ENCODE measurements at regions not wholly inside any gene's neighbourhood (a gene's known extent, or its start where the extent isn't known, plus 50 kb on each side); places are given as distances from the start of the nearest gene placed in this dataset.

DNA sequence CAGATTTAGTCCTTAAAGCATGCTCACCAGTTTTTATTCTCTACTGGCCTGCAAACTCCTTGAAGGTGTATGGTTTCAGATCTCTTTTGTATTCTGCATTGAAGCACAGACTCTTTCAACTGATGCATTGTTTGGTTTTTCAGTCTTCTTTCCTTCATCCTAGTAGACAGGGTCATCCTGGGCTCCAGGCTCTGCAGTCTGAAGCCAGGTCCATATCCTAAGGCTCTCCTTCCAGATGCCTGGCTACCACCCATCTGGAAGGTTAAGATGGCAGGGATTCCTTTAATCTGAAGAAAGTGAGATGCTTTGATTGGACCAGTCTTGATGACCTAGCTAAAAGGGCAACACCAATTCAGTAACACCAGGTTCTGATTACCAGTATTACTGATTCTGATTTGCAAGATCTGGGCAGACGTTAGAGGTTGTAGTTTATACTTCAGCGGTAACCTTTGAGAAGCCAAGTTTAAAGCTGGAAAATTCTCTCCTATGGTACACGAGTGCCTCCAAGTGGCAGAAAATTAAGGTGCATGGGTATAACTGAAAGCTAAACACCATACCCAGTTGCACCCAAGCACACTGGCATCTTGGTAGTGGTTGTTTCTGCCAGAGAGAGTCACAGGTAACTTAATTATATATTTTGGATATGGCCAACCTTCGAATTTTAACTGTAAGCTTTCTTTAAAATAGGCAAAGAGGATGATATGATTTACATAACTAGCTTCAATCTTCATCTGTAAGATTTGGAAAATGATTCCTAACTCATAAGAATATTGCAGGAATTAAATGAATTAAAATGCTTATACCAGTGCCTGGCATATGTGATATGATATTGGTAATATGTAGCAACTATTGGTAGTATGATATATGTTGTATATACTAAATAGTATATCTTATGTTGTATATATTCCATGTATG lies 1651.9 kb upstream of the MIR17HG start:
- Histone ChIP-seq H3K4me3 (no peak overlapping the region), H3K36me3 (ENCODE audit: low read depth) (no peaks in the 10 kb centered on the region), H3K4me1 (ENCODE audit: low read depth) (no peaks in the 10 kb centered on the region), H3K9me3 (no peaks in the 10 kb centered on the region)
- no peak for TF ChIP-seq CTCF (IDR thresholded peaks at IDR 0.05)
- intact Hi-C loops (cut with DNase I, micrococcal nuclease): no loop called here
- peak in 1 of 3 donors; percentile 62 for DNase-seq
- peak; percentile 33 for ATAC-seq

DNA sequence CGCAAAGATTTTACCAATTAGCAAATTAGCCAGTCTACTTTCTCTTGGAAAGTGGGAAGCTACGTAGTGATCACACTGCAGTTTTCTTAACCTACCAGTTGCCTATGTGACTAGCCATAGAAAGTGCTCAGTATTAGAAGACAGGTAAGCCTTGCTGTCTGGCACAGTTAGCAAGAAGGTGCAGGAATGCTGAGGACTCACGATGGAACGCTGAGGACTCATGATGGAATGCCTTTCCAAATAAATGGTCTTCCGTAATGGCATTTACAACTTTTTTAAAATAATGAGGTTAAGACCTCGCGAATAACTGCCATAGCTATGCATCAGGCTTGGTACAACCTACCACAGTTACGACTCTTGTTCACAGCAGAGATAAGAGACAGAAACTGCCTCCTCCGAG lies 1645.6 kb upstream of the MIR17HG start:
- Histone ChIP-seq H3K4me3 (no peak overlapping the region), H3K9me3 (no peaks in the 10 kb centered on the region), H3K4me1 (ENCODE audit: low read depth) (no peaks in the 10 kb centered on the region), H3K36me3 (ENCODE audit: low read depth) (no peaks in the 10 kb centered on the region)
- DNase-seq (no peak), ATAC-seq (no peak)
- intact Hi-C loops (cut with DNase I, micrococcal nuclease): no loop called here
- TF ChIP-seq CTCF (IDR thresholded peaks at IDR 0.05): no peak

DNA sequence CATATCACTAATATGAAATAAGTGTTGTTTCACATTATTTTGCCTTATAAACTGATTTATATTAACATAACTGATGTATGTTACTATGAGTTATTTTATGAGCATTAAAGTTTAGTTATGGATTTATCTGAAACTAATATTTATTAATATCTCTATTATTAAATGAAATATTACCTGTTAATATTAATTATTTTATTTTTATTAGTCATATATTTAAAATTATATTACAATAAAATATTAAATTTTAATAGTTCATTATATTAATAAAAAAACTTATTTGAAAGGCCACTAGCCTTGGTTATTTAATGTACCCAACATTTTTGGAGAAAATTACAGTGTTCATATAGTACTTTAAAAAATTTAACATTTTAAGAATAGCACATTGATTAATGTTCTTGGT lies 1643.4 kb upstream of the MIR17HG start:
- intact Hi-C loops (cut with DNase I, micrococcal nuclease): no loop called here
- ATAC-seq (no peak), DNase-seq (no peak)
- Histone ChIP-seq H3K4me3 (no peak overlapping the region), H3K4me1 (ENCODE audit: low read depth) (no peaks in the 10 kb centered on the region), H3K9me3 (no peaks in the 10 kb centered on the region), H3K36me3 (ENCODE audit: low read depth) (no peaks in the 10 kb centered on the region)
- TF ChIP-seq CTCF (IDR thresholded peaks at IDR 0.05): no peak

- Histone ChIP-seq H3K36me3 (ENCODE audit: low read depth) (no peaks in the 10 kb centered on the region), H3K4me1 (ENCODE audit: low read depth) (no peaks in the 10 kb centered on the region), H3K4me3 (no peak overlapping the region), H3K9me3 (no peaks in the 10 kb centered on the region)
- ATAC-seq: no peak
- intact Hi-C loops (cut with DNase I, micrococcal nuclease): no loop called here
- TF ChIP-seq CTCF (IDR thresholded peaks at IDR 0.05): no peak
- no peak for DNase-seq
Observed at GRCh38 chr13:89708013-89708412, 1639.5 kb upstream of the MIR17HG start.

DNA sequence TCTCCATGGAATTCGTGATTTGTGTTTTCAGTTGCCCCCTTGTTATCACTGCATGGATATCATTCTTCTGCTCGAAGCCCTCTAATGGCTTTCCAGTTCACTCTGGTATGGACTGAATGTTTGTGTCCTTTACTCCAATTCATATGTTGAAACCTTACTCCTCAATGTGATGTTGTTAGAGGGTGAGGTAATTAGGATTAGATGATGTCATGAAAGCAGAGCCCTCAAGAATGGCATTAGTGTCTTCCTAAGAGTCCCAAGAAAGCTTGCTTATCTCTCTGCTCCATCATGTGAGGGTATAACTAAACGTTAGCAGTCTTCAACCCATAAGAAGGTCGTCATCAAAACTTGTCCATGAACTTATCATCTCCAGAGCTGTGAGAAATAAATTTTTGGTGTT lies 1626.3 kb upstream of the MIR17HG start:
- Histone ChIP-seq H3K4me3 (no peak overlapping the region), H3K36me3 (ENCODE audit: low read depth) (no peaks in the 10 kb centered on the region), H3K4me1 (ENCODE audit: low read depth) (no peaks in the 10 kb centered on the region), H3K9me3 (no peaks in the 10 kb centered on the region)
- no peak for TF ChIP-seq CTCF (IDR thresholded peaks at IDR 0.05)
- no peak for DNase-seq
- intact Hi-C loops (cut with DNase I, micrococcal nuclease): no loop called here
- no peak for ATAC-seq
